Fibroblast of skin of abdomen (primary cell): ENCODE measurements at regions not wholly inside any gene's neighbourhood (a gene's known extent, or its start where the extent isn't known, plus 50 kb on each side); places are given as distances from the start of the nearest gene placed in this dataset.
"Not testable (repeated sequence)": the region's sequence is repeated elsewhere in the genome, so short reads cannot be mapped to it uniquely, and the experiment has no call there.

Source experiments
- DNase-seq: peaks from one replicate; pipeline ENCODE4 v3.0.0-alpha.2; 2013

DNA sequence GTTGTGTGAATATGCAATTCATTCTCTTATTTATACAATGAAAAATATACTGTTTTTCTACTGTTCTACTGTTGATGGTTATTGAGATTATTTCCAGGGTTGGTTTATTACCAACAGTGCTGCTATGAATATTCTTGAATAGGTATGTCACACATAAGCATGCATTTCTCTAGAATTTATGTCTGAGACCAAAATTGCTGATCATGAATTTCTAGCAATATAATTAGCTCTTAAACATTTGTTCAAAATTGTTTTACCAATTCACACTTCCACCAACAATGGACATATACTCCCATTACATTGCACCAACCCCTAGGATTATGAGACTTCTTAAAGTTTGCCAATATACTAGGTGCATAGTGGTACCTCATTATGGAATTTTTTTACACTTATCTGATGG lies 164.1 kb upstream of the KCNQ5 start:
- DNase-seq: no peak

DNA sequence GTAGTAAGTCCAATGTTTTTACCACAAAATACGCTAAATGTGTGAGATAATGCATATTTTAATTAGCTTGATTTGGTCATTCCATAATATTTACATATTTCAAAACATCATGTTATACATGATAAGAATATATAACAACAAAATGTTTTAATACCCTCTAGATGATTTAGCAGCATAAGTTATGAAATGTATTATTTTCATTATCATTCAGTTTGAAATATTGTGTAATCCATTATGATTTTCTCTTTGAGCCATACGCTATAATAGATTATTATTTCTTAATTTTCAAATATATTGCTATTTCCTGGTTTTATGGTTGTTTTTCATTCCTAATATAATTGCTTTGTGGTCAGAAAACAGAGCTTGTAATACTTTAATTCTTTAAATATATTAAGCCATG lies 163.3 kb upstream of the KCNQ5 start:
- no peak for DNase-seq

- peak; percentile 78 for DNase-seq
Measured at GRCh38 chr6:72461144-72461543, 160.7 kb upstream of the KCNQ5 start.

DNA sequence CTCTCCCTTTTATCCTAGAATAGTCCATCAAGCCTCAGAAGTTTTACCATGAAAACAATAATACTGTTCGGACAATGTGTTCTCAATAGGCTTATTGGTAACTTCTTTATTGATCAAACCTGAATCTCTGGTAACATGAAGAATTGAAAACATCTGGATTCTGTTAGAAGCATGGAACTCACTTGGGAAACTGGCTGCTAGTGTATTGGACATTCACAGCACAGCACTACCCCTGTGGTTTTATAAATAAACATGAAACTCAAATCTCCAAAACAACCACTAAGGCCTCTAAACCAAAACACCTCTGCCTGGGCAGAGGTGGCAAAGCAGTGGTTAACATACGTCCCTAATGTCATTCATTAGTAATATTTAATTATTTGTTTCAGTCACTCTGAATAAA lies 157.6 kb upstream of the KCNQ5 start:
- DNase-seq: peak; percentile 9

DNA sequence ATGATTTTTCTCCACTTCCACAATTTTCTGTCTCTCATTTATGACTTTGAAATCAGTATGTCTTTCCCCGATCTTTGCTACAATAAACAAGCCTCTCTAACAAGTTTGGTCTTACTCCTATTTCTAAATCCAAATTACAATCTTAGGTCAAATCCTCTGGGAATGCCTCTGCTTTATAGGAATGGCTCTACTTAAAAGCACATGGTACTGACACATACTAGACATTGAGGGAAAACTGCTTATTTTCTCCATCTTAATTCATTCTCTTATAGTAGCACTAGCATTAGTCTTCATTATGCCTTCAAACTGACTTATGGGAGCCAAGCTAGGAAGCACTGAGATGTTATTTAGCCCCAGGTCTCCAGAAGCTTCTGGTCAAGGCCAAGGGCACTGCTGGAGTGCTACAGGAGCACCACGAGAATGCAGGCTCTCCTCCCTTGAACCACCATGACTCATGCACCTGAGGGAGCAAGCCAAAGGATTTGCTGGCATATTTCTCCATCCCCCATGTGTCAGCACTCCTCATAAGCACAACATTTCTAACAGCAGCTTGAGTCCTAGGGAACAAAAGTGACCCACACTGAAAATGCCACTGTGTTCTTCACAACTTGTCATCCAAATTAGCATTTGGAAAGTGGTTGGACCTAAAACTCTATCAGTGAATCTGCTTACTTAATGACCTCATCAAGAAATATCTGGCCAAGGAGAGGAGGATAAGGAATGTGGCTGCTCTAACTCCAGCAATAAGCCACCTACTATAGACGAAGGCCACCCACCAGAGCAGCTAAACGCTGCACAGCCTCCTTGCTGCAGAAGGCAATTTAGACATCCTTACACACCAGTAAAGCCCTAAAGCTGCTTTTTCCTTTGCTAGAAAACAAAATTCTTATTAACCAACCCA lies 156.8 kb upstream of the KCNQ5 start:
- DNase-seq: peak; percentile 80

DNA sequence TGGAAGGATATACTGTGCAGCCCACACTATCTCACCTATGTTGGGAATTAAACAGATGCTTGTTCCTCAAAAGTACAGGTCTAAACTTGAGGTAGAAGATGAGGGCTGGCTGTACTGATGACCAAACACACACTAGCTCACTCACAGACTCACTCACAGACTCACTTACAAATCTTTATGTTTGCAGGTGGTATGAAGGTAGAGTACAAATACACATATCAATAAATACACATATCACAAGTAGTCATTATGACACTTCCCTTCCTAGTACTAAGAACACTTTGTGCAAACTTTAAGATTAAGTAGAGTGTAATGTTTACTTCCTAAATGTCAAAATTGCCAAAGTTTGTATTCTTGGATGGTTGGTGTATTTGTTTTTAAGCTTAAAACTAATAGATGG lies 155.4 kb upstream of the KCNQ5 start:
- no peak for DNase-seq

DNA sequence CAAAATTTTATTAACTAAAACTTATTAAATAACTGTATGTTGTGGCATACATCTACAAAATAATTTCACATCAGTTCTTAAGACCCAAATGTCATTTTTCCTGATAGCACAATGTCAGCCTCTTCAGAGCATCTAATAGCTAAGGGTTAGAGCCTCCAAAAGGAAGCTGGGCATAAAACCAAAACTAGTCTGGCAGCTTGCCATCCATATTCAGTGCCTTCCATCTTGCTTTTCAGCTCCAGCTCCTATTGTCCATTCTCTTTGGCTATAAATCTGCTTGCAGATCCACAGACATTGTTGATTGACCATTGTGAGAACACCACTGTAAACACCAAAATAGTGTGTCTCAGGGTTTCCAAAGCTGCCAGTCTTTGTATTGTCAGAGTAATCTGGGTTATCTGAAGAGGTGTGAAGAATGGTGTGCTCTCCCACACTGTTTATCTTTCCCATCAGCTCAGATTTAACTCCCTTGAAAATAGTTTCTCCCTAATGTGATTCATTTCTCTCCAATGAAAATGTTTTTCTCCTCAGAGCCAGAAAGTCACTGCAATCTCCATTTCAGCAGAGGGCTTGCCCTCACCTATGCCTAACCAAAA lies 154.8 kb upstream of the KCNQ5 start:
- DNase-seq: no peak

DNA sequence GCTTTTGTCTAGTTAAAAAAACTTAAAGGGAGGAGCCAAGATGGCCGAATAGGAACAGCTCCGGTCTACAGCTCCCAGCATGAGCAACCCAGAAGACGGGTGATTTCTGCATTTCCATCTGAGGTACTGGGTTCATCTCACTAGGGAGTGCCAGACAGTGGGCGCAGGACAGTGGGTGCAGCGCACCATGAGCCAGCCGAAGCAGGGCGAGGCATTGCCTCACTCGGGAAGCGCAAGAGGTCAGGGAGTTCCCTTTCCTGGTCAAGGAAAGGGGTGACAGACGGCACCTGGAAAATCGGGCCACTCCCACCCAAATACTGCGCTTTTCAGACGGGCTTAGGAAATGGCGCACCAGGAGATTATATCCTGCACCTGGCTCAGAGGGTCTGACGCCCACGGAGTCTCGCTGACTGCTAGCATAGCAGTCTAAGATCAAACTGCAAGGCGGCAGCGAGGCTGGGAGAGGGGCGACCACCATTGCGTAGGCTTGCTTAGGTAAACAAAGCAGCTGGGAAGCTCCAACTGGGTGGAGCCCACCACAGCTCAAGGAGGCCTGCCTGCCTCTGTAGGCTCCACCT lies 152.4 kb upstream of the KCNQ5 start:
- not testable (repeated sequence) for DNase-seq

DNA sequence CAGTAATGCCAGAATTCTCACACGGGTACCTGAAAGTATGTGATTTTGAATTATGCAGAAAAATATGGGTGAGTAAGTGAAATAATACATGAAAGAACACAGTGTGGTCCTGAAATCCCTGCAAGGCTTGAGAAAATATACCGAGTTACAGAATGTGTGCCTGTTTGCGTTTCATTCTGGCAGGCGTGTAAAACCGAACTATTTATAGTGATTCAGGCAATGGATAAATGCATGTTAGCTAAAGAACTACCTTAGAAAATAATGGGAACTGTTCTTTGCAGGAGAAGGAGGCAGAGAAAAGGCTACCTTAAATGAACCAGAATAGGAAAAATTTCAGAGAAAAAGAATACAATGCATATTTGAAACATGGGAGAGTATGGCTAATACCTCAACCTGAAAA lies 145.8 kb upstream of the KCNQ5 start:
- no peak for DNase-seq

- DNase-seq: no peak
Measured at GRCh38 chr6:72476646-72477045, 145.2 kb upstream of the KCNQ5 start.

DNA sequence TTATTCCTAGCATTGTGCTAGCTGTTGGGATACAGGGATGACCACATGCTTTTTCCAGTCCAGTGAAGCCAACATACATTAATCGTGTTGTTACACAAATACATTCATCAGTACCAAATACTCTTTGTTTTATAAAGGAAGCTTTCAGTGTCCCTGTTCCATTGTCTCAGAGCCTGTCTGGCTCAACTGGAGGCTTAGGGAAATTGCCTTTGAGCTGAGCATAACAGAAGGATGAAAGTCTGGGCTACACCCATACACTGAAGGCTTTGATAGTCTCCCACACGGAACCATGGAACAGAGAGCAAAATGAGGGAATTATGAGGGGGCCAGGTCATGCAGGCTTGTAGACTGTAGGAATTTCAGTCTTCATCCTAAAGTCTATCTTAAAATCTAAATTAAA lies 126.4 kb upstream of the KCNQ5 start:
- DNase-seq: no peak

DNA sequence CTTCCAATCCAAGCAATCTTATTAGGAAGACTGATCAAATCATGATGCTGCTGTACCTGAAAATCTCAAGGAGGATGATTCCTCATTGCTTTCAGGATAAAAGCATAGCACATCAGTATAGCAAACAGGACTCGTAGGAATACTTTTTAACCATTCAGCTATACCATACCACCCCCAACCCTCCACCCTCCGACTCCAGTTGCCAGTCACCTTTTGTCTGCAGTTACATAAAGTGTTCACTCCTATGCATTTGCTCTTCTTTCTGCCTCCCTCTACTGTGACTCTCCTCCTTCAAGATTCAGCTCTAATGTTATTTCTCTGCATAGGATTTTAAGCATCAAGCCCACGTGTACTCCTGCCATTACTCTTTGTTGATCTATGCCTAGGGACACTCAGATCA lies 124.7 kb upstream of the KCNQ5 start:
- no peak for DNase-seq

DNA sequence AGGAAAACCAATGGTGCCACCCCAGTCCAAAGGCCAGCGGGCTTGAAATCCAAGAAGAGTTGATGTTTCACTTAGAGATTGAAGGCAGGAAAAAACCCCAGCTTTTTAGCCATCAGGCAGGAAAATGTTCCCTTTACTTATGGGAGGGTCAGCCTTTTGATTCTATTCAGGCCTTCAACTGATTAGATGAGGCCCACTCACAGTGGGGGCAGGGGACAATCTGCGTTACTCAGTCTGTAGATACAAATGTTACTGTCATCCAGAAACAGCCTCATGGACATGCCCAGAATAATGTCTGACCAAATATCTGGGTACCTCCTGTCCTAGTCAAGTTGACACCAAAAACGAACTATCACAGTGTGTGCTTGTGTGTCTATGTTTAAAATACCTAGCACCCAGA lies 121.2 kb upstream of the KCNQ5 start:
- no peak for DNase-seq

DNA sequence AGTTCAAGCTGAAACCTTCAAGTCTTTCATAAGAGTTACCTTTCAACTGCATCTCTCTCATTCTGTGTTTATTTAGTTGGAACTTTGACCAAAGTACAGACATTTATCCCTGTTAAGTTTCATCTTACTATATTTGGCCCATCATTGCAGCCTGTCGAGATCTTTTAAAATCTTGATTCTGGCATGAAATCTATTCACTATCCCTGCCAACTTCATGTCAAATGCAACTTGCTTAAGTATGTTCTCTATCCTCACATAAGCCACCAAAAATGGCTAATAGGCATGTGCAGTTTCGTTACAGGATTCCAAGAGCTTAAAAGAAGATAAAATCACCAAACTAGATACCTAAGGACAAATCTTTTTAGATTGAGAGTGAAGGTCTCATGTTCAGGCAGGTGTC lies 117.5 kb upstream of the KCNQ5 start:
- no peak for DNase-seq

GRCh38 chr6:72505446-72505845 lies 116.4 kb upstream of the KCNQ5 start:
- no peak for DNase-seq

DNA sequence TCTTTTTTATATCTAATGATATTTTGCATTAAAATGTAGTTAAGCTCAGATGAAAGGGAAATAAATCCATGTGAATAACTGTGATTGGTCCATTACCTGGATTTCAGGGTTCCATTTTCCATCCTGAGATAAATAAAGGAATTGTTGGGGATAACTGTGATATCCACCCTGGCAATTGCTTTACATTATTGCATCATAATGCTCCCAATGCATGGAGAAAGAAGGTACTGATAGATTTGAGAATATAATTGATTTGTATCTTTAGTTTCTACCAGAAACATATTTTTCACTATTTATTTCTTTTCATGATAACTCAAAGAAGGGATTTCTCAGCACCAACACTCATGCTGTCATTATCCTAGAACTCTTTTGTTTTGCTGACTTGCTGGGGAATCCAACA lies 102.0 kb upstream of the KCNQ5 start:
- no peak for DNase-seq

DNA sequence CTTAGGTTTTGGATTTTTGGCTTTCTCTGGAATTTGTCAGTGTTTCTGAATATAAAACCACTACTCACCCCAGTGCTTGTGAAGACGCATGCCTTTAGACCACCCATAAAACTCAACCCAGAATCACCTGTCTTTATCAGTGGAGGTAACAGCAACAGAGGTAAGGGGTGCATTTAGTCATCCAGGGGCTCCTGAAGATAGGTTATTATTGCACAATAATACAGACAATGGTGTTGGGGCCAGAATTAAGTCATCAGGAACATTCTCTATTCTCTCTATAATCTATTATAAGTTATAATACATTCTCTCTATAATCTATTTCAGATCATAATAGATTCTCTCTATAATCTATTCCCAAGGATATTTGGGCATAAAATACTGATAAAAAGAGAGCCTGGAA lies 100.2 kb upstream of the KCNQ5 start:
- no peak for DNase-seq

GRCh38 chr6:72522735-72523141 lies 99.1 kb upstream of the KCNQ5 start:
- DNase-seq: no peak

DNA sequence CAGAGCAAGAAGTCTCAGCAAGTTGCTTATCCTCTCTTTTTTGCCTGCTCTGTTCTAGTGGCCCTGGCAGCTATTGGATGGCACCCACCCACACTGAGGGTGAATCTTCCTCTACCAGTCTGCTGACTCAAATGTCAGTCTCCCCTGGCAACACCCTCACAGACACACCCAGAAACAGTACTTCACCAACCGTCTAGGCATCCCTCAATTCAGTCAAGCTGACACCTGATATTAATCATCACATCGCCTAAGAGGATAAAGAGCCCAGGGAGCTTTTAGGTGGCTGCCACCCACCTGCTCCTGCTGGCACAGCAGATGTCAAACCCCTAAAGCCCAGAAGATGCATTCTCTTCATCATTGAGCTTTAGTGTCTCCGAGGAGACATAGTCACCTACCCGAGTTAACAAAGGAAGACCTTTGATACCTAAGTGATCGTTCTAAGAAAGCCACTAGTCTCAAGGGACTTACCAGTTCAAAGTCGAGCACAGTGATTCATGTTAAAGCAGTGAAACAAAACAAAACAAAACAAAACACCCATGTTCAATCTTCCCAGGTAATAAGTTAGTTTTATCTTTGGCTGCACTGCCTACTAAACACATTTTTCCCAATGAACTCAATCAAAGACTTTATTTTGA lies 97.7 kb upstream of the KCNQ5 start:
- no peak for DNase-seq

- peak; percentile 97 for DNase-seq
Measured at GRCh38 chr6:72525821-72526510, 95.9 kb upstream of the KCNQ5 start.

DNA sequence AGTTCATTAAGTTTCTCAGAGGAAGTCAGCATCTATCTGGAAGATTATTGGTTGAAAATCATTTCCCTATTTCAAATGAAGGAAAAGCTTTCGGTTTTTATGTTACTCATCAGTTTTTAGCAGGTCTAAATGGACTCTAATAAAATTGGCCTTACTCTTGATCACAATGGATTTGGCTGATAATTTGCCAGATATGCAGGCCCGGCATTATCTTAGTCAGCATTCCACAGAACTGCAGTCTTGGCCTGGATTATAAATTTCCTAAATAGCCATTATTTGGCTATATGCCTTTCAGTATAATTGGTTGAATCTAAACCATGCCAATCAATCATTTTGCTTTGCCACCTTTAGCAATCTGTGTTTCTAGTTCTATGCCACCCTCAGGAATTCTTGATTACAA lies 91.7 kb upstream of the KCNQ5 start:
- peak; percentile 42 for DNase-seq

GRCh38 chr6:72530750-72531149 lies 91.1 kb upstream of the KCNQ5 start:
- DNase-seq: no peak

DNA sequence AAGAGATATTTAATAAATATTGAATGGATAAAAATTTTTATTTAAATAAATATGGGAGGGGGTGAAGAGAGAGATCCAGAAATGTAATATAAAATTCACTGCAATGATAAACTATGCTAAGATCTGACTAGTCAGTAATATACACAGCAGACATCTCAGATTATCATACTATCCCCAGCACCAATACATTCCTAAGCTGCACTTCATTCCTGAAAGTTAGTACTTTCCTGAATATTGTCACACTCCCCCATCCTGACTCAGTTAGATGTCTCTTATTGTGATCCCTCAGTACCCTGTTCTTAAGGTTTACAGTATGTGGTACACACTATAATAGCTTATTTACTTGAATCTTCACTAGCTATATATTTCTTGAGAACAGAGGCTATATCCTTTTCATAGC lies 88.3 kb upstream of the KCNQ5 start:
- peak; percentile 57 for DNase-seq
